M059J (cell line): ENCODE measurements at regions not wholly inside any gene's neighbourhood (a gene's known extent, or its start where the extent isn't known, plus 50 kb on each side); places are given as distances from the start of the nearest gene placed in this dataset.

Source experiments
- DNase-seq: peaks from one replicate; pipeline ENCODE4 v3.0.0-alpha.2; 2012; ENCODE audit warnings: low read depth

- DNase-seq = peak; percentile 77
Observed at GRCh38 chr5:157917899-157918809, 59.2 kb upstream of the CLINT1 start.

GRCh38 chr5:157917491-157917890 is 58.5 kb upstream of the CLINT1 start:
- DNase-seq = no peak

GRCh38 chr5:157915638-157916037 is 56.7 kb upstream of the CLINT1 start:
- peak; percentile 73 for DNase-seq

GRCh38 chr5:157914151-157914788 is 55.3 kb upstream of the CLINT1 start:
- DNase-seq = no peak

- no peak for DNase-seq
Observed at GRCh38 chr5:157913575-157913974, 54.6 kb upstream of the CLINT1 start.

GRCh38 chr5:157912621-157913325 is 53.8 kb upstream of the CLINT1 start:
- DNase-seq = no peak

GRCh38 chr5:157911568-157911967 is 52.6 kb upstream of the CLINT1 start:
- no peak for DNase-seq
